PC-3 (cell line): ENCODE measurements at regions not wholly inside any gene's neighbourhood (a gene's known extent, or its start where the extent isn't known, plus 50 kb on each side); places are given as distances from the start of the nearest gene placed in this dataset.

Experiments used
- EZH2phosphoT487 ChIP-seq: fragments of 300-600 bp; sonication (generic); IDR thresholded peaks from 2 replicates; pipeline ENCODE4 v1.6.1; 2018; ENCODE audit warnings: mild to moderate bottlenecking, antibody characterized with exemption, low read length, borderline replicate concordance
- TF ChIP-seq, protein P1 (sequence below): fragments of 300-600 bp; sonication (generic); conservative IDR thresholded peaks from 2 replicates; pipeline ENCODE4 v1.5.1; 2017; ENCODE audit warnings: antibody characterized with exemption, low read depth, mild to moderate bottlenecking, low read length

DNA sequence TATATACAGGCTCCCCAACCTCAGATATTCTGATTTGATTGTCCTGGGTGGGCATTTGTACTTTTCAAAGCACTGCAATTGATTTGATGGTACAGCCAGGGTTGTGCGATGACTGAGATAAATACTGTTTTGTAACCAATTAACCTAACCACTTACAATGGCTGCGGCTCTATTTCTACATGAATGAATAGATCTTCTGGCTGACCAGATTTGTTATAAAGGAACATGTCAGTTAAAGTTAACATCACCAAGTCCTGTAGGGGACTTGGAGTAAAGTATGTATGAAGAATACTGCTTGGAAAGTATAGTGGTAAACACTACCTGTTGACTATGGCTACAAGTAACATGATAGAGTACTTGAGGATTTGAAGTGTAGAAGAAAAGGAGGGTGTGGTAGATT, 369.2 kb upstream of the JAG1 start:
- TF ChIP-seq, protein P1, sequence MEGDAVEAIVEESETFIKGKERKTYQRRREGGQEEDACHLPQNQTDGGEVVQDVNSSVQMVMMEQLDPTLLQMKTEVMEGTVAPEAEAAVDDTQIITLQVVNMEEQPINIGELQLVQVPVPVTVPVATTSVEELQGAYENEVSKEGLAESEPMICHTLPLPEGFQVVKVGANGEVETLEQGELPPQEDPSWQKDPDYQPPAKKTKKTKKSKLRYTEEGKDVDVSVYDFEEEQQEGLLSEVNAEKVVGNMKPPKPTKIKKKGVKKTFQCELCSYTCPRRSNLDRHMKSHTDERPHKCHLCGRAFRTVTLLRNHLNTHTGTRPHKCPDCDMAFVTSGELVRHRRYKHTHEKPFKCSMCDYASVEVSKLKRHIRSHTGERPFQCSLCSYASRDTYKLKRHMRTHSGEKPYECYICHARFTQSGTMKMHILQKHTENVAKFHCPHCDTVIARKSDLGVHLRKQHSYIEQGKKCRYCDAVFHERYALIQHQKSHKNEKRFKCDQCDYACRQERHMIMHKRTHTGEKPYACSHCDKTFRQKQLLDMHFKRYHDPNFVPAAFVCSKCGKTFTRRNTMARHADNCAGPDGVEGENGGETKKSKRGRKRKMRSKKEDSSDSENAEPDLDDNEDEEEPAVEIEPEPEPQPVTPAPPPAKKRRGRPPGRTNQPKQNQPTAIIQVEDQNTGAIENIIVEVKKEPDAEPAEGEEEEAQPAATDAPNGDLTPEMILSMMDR: no peak
- TF ChIP-seq EZH2phosphoT487: no peak
